AG04450 (cell line): ENCODE measurements at regions not wholly inside any gene's neighbourhood (a gene's known extent, or its start where the extent isn't known, plus 50 kb on each side); places are given as distances from the start of the nearest gene placed in this dataset.
"Not testable (repeated sequence)": the region's sequence is repeated elsewhere in the genome, so short reads cannot be mapped to it uniquely, and the experiment has no call there.

Experiments used
- CTCF ChIA-PET: fragments of 300-600, 350-600 bp; formaldehyde crosslinking; extraction: SDS; loops from one replicate; lab custom pipeline; 2022; ENCODE audit warnings: antibody characterized with exemption, inconsistent platforms; lab: Charles Lee
- POLR2A ChIA-PET: fragments of 350-600 bp; formaldehyde crosslinking; extraction: SDS; loops from one replicate; lab custom pipeline; 2021; ENCODE audit warnings: antibody characterized with exemption, inconsistent platforms; lab: Yijun Ruan, JAX
- DNase-seq: peaks from one replicate; pipeline ENCODE4 v3.0.0-alpha.2; 2011; ENCODE audit warnings: low read depth, low spot score
- H3K27ac ChIP-seq: one replicate; pipeline ENCODE4 v1.5.1; 2012; ENCODE audit warnings: low read depth, low read length, control low read depth
- H3K27me3 ChIP-seq: one replicate; pipeline ENCODE4 v1.6.0; 2012; ENCODE audit warnings: low read length; ENCODE audit not compliant: control insufficient read depth, insufficient read depth
- H3K4me3 ChIP-seq: 2 replicates; pipeline ENCODE4 v1.5.1; 2011; ENCODE audit warnings: mild to moderate bottlenecking, low read depth, low read length, control low read depth
- H3K9me3 ChIP-seq: 2 replicates; pipeline ENCODE4 v1.5.1; 2012; ENCODE audit warnings: low read length; ENCODE audit not compliant: control insufficient read depth, insufficient read depth
- CTCF ChIP-seq: IDR thresholded peaks from 2 replicates; pipeline ENCODE4 v1.5.1; 2011; ENCODE audit warnings: low read depth, low read length, control low read depth, inconsistent platforms

DNA sequence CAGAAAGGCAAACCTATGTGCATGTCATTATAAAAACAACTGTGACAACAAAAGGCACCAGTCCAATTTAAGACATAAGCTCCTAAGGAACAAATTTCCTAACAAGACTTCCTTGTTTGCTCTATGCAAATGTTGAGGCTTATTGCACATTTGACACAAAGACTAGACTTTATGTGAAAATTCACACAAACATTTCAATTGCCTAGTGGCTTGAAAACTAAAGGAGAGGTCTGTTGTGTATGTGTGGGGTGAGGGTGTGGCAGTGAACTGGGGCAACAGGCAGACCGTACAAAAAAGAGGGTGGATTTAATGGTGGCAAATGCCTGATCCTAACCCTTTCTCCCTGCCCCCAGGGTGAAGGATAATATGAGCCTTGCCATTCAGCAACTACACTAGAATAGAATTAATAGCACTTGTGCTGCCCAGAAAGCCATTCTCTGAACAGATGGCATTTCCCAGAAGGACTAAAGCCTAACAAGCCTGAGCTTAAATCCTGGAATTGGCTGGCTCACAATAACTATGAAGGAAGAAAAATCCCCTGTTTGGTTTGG is 73.9 kb downstream of the GLUL start:
- DNase-seq = no peak
- POLR2A ChIA-PET = no interaction called here
- Histone ChIP-seq H3K27ac (no peak overlapping the region), H3K9me3 (no peaks in the 10 kb centered on the region), H3K27me3 (no peaks in the 10 kb centered on the region), H3K4me3 (no peak overlapping the region)
- no peak for TF ChIP-seq CTCF
- CTCF ChIA-PET = no interaction called here

GRCh38 chr1:182316454-182316853 is 75.1 kb downstream of the GLUL start:
- H3K9me3 ChIP-seq, H3K27ac ChIP-seq, POLR2A ChIA-PET, H3K4me3 ChIP-seq, CTCF ChIA-PET, H3K27me3 ChIP-seq, DNase-seq: not testable (repeated sequence)

- DNase-seq = no peak
- CTCF ChIA-PET = no interaction called here
- POLR2A ChIA-PET = no interaction called here
These were observed 76.4 kb downstream of the GLUL start for GRCh38 chr1:182315167-182315556.

GRCh38 chr1:182309631-182310351 is 81.8 kb downstream of the GLUL start:
- no peaks in the 10 kb centered on the region for H3K27me3 ChIP-seq
- no peaks in the 10 kb centered on the region for H3K9me3 ChIP-seq
- no peak for TF ChIP-seq CTCF
- DNase-seq = no peak
- H3K4me3 ChIP-seq = no peak overlapping the region
- CTCF ChIA-PET = interaction anchor here (0.6 kb wide), 1 partner anchor 255 kb away, joined by 3 read pairs; no protein-coding TSS in a partner anchor
- H3K27ac ChIP-seq = no peak overlapping the region
- POLR2A ChIA-PET = no interaction called here

More at GRCh38 chr1:182315167-182315556, 76.4 kb downstream of the GLUL start:
- no peak for TF ChIP-seq CTCF
- no peaks in the 10 kb centered on the region for H3K9me3 ChIP-seq
- no peak overlapping the region for H3K4me3 ChIP-seq
- H3K27me3 ChIP-seq = no peaks in the 10 kb centered on the region
- no peak overlapping the region for H3K27ac ChIP-seq

DNA sequence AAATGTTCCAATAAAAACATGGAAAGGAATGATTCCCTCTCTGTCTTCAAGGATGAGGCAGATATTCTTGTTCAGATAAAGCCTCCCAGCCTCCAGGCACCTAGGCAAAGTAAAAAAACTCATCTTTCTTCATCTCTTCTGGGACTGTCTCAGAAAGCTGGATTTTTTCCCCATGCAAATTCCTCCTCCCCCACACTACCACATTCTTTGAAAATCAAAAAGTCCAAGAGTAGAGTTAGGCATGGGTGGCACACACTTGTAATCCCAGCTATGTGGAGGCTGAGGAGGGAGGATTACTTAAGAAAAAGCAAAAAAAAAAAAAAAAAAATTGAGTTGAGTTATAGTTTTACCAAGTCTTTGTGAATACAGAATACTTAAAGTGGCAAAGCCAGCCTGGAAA is 82.8 kb downstream of the GLUL start:
- no peak overlapping the region for H3K4me3 ChIP-seq
- TF ChIP-seq CTCF = no peak
- no peaks in the 10 kb centered on the region for H3K9me3 ChIP-seq
- no peaks in the 10 kb centered on the region for H3K27me3 ChIP-seq
- H3K27ac ChIP-seq = no peak overlapping the region
- no peak for DNase-seq
- ChIA-PET CTCF (no interaction called here), POLR2A (no interaction called here)

GRCh38 chr1:182307486-182307885 is 84.1 kb downstream of the GLUL start:
- DNase-seq, H3K9me3 ChIP-seq, CTCF ChIA-PET, H3K27ac ChIP-seq, POLR2A ChIA-PET, H3K4me3 ChIP-seq, H3K27me3 ChIP-seq: not testable (repeated sequence)
